GM19035 (cell line): ENCODE measurements at regions not wholly inside any gene's neighbourhood (a gene's known extent, or its start where the extent isn't known, plus 50 kb on each side); places are given as distances from the start of the nearest gene placed in this dataset.

Source experiments
- ATAC-seq: cut with Tn5 transposase; IDR thresholded peaks from one replicate; pipeline ENCODE4 v1.9.1; 2021; ENCODE audit not compliant: unreplicated experiment

- no peak for ATAC-seq
These were observed 64.3 kb upstream of the BMPER start for GRCh38 chr7:33841031-33841430.

- no peak for ATAC-seq
These were observed 63.6 kb upstream of the BMPER start for GRCh38 chr7:33841705-33842129.

- no peak for ATAC-seq
These were observed 63.2 kb upstream of the BMPER start for GRCh38 chr7:33842150-33842549.

GRCh38 chr7:33845991-33846509 lies 59.3 kb upstream of the BMPER start:
- no peak for ATAC-seq

GRCh38 chr7:33849004-33849403 lies 56.3 kb upstream of the BMPER start:
- ATAC-seq = no peak

GRCh38 chr7:33849971-33850559 lies 55.3 kb upstream of the BMPER start:
- ATAC-seq = no peak

- ATAC-seq = no peak
These were observed 54.6 kb upstream of the BMPER start for GRCh38 chr7:33850768-33851167.

- ATAC-seq = no peak
These were observed 52.5 kb upstream of the BMPER start for GRCh38 chr7:33852838-33853237.

- ATAC-seq = no peak
These were observed 51.8 kb upstream of the BMPER start for GRCh38 chr7:33853361-33854062.

GRCh38 chr7:33854178-33854577 lies 51.2 kb upstream of the BMPER start:
- ATAC-seq = no peak

- no peak for ATAC-seq
These were observed 50.5 kb upstream of the BMPER start for GRCh38 chr7:33854801-33855350.
